HG03039 (cell line): ENCODE measurements at regions not wholly inside any gene's neighbourhood (a gene's known extent, or its start where the extent isn't known, plus 50 kb on each side); places are given as distances from the start of the nearest gene placed in this dataset.

Source experiments
- ATAC-seq: cut with Tn5 transposase; IDR thresholded peaks from one replicate; pipeline ENCODE4 v1.9.1; 2021; ENCODE audit warnings: mild to moderate bottlenecking, moderate library complexity; ENCODE audit not compliant: unreplicated experiment

GRCh38 chr3:22971497-22971896 lies 231.6 kb upstream of the UBE2E2 start:
- ATAC-seq: no peak

- ATAC-seq: no peak
Observed at GRCh38 chr3:22977042-22977441, 226.1 kb upstream of the UBE2E2 start.

- ATAC-seq: no peak
Observed at GRCh38 chr3:22977650-22978289, 225.4 kb upstream of the UBE2E2 start.

DNA sequence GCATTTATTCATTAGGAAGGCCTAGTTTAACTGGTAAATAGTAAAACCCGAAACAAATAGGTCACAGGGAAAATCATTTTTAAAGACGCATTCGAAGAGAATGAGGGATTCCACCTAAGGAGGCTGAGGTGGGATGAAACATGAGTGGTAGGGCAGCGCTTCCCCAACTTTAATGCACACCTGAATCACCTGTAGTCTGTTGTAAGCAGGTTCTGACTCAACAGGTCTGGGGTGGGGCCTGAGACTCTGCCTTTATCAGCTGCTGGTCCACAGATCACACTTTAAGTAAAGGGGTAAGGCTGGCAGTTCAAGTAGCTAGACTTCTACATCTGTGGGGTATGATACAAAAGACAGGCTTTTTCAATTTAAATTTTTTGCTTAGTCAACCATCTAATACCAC lies 223.5 kb upstream of the UBE2E2 start:
- ATAC-seq: no peak

DNA sequence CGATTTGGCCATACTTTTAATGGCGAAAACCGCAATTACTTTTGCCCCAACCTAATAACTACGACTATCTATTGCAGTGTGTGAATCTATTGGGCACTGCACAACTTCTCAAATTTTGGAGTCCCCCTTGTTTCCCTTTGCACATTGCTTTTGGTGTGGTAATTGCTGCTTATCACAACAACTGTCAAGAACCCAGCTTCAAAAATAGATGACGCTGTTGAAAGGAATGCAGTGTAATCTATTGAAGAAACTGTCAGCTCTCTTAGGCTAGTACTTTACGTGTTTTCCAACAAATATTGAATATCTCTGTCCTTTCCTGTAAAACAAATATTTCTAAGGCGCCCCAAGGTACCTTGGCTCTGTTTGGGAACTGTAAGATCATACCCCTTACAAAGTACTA lies 222.8 kb upstream of the UBE2E2 start:
- no peak for ATAC-seq

DNA sequence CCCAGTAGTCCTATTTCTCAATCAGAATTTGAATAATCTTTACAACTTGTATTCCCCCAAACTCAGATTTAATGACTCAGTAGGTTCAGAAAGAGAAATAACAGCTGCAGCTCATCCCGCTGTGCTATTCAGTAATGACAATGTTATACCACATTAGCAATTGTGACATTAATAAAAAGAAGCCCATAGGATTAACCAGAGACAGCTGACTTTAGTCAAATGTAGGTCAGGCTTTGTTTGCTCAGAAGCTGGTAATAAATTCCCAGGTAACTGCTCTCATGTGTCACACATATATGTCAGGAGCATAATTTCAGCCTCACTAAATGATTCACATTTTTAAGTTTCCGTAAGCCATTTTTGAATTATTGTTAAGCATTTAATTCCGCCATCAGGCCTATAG lies 222.0 kb upstream of the UBE2E2 start:
- ATAC-seq: no peak

- no peak for ATAC-seq
Observed at GRCh38 chr3:22981861-22982260, 221.3 kb upstream of the UBE2E2 start.

DNA sequence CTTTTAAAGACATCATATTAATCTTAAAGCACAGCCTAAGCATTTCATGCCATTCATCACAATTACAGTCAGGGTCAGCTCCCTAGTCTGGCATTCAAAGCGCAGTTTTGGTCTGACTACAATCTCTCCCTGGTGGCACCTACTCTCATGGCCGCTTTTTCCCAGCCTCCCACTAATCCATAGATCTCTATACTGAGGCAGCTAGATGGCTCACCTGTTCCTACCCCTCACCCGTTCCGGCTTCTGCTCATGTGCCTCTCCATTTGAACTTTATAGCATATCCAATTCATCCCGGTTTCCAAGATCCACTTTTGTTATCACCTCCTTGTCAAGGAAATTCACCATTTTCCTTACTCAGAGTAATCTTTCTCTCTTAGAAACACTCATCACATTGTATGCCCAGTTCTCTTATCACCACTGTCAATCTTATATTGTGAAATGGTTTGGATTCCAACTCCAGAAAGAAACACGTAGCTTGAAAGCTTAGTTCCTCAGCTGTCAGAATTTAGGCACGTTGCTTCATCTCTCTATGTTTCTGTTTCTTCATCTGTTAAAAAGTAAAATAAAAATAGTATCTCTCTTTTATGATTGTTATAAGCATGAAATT lies 220.0 kb upstream of the UBE2E2 start:
- ATAC-seq: no peak

- ATAC-seq: no peak
Observed at GRCh38 chr3:22986958-22987357, 216.2 kb upstream of the UBE2E2 start.

DNA sequence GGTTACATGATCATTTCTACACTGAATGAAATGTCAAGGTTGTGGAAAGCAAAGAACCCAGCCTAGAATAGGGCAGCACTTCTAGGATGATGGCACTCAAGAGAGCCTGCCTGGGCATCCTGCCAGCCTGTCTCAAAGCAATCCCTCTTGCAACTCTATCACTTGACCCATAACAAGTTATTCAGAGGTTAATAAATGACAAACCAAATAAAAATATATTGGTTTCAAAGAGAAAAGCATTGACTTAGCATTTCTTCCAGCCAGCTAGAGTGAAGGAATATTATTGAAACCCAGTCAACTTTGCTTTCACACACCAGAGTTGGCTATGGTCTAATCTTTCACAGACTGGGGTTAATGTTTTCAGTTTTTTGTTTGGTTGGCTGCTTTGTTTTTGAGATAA lies 214.6 kb upstream of the UBE2E2 start:
- ATAC-seq: no peak

DNA sequence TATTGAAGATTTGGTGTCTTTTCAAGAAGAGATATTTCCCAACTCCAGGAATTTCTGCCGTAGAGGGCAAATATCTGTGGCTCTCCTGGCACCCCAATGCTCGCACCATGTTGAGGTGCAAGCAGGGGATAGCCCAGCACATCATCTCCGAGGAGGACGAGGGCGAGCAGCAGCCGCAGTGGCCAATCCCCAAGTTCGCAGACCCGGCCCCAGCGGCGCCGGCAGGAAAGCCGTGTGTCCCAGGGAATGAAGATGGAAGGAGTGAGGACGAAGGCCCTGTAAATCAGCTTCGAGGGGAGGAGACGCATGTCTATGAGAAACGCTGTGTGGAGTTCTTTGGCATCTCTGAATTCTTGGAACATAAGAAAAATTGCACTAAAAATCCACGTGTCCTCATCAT lies 213.4 kb upstream of the UBE2E2 start:
- ATAC-seq: no peak

DNA sequence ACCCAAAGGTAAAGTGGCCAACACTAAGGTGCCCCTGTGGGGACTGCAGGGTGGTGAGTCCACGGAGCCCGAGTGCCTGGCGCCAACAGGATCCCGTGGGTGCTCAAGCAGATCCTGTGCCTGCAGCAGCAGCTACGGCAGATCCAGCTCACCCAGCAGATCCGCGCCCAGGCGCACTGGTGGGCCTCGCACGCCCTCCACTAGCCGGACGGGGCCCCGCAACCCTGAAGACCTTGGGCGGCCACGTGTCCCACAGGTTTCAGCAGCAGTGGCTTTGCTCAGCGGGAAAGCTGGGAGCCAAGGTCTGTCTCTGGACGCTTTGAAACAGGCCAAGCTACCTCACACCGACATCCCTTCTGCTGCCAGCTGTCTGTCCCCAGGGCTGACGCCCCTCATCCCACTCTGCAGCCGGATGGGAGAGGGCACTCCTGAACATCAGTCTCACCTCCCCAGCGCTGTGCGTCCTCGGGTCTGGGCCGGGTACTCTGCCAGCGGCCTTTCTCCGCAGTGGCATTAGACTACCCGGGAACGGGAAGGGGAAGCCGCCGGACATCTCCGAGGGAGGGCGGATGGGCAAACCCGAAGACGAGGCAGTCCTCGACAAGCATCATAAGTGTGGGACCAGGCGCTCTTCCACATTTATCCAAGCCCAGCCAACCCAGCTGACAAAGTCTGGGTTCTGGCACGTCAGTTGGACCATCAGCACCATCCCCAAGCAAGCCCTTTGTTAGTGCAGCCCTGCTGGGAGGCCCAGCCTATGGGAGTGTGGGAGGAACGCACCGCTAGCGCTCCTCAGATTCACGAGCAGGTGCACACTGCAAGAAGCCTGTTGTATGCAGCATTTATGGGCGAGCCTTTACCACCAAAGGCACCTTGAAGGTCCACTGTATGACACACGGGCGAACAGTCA lies 212.6 kb upstream of the UBE2E2 start:
- ATAC-seq: no peak

GRCh38 chr3:22994781-22995180 lies 208.3 kb upstream of the UBE2E2 start:
- no peak for ATAC-seq

DNA sequence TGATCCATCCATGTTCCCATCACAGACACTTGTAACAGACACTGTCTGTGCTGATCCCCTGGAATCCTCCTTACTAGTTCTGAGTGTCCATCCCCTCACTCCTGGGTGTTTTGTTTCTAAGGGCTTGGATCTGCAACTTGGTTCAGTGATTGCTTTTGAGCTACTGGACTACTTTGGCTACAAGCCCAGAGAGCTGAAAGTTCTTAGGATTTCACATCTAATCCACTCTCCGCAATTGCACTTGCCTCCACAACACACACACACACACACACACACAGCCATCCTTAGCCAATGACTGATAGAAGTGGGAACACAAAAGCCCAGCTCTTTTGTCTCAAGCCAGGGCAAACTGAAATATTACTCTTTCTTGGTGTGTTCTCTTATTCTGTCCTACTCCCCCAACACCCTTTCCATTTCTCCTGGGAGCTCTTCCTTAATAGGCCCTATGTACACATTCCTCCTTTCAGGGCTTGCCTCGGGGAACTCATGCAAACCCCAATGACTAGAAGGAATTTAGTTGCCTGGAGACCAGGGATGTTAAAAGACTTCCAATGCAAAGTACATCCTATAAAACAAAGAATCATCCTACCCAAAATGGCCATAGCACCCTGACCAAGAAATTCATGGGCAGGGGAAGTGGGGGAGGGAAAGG lies 206.1 kb upstream of the UBE2E2 start:
- ATAC-seq: no peak

DNA sequence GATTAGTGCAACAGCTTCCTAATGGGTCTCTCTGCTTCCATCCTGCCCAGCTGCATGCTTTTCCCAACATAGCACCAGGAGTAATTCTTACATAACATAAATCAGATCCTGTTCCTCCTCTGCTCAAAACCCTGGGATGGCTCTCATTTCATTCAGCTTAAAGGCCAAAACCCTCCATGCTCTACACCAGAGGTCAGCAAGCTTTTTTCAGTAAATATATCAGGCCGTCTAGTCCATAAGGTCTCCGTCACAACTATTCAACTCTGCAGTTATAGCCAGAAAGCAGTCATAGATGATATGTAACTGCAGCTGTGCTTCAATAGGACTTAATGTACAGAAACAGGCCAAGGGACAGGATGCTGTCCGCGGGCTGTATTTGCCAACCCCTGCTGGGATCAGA lies 202.8 kb upstream of the UBE2E2 start:
- no peak for ATAC-seq

- ATAC-seq: no peak
Observed at GRCh38 chr3:23002151-23002550, 201.0 kb upstream of the UBE2E2 start.

- ATAC-seq: no peak
Observed at GRCh38 chr3:23002836-23003732, 200.0 kb upstream of the UBE2E2 start.

DNA sequence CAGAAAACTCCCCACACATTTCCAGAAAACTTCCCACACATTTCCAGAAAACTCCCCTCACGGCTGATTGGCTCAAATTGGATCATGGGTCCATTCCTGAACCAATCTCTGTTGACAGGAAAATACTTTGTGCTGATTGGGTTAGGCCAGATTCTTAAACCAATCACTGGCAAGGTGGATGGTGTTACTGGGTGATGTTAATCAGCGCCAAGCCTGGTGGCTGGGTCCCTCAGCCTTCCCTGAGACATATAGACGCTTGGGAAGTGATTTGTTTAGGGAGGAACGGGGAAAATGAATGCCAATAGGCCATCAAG lies 199.4 kb upstream of the UBE2E2 start:
- no peak for ATAC-seq

- no peak for ATAC-seq
Observed at GRCh38 chr3:23004971-23005370, 198.2 kb upstream of the UBE2E2 start.

DNA sequence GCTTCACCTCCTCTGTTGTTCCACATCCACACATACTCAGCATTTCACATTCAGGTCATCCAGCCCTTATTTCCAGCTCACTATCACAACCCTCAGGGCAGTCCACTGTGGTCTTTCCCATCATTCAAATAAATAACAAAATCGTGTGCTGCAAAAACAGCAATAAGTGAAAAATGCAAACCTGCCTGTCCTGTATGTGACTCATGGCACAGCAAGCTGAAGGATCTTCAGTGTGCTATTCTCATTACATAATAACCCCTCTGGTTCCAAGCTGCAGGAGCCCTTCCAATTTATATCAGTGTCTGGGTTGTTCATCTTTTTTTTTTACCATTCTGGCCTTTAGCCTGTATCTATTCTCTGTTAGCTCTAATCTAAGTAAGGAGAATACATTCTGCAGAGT lies 185.3 kb upstream of the UBE2E2 start:
- ATAC-seq: no peak
